NCI-H146 (cell line): ENCODE measurements at regions not wholly inside any gene's neighbourhood (a gene's known extent, or its start where the extent isn't known, plus 50 kb on each side); places are given as distances from the start of the nearest gene placed in this dataset.
A peak's percentile ranks its signal among the peaks of the same experiment; 100 is the strongest.
"Not testable (repeated sequence)": the region's sequence is repeated elsewhere in the genome, so short reads cannot be mapped to it uniquely, and the experiment has no call there.

Experiments
- DNase-seq: peaks from one replicate; lab custom pipeline; 2025; lab: John Stamatoyannopoulos, UW

GRCh38 chr3:5813521-5813920, 626.0 kb downstream of the EDEM1 start:
- DNase-seq: no peak

GRCh38 chr3:5822843-5823242, 635.3 kb downstream of the EDEM1 start:
- DNase-seq: no peak

- DNase-seq: no peak
Observed at GRCh38 chr3:5826467-5826866, 639.0 kb downstream of the EDEM1 start.

GRCh38 chr3:5828251-5828650, 640.7 kb downstream of the EDEM1 start:
- DNase-seq: no peak

- DNase-seq: no peak
Observed at GRCh38 chr3:5840056-5840455, 652.5 kb downstream of the EDEM1 start.

GRCh38 chr3:5841599-5841998, 654.1 kb downstream of the EDEM1 start:
- no peak for DNase-seq

- no peak for DNase-seq
Observed at GRCh38 chr3:5846261-5846660, 658.8 kb downstream of the EDEM1 start.

GRCh38 chr3:5861151-5861550, 673.6 kb downstream of the EDEM1 start:
- DNase-seq: no peak

- DNase-seq: no peak
Observed at GRCh38 chr3:5874931-5875341, 687.4 kb downstream of the EDEM1 start.

- no peak for DNase-seq
Observed at GRCh38 chr3:5888851-5889250, 701.3 kb downstream of the EDEM1 start.

GRCh38 chr3:5889374-5889773, 701.9 kb downstream of the EDEM1 start:
- DNase-seq: no peak

- DNase-seq: peak; percentile 22
Observed at GRCh38 chr3:5891711-5892110, 704.2 kb downstream of the EDEM1 start.

- DNase-seq: no peak
Observed at GRCh38 chr3:5898106-5898505, 710.6 kb downstream of the EDEM1 start.

- DNase-seq: no peak
Observed at GRCh38 chr3:5899014-5899761, 711.7 kb downstream of the EDEM1 start.

- DNase-seq: no peak
Observed at GRCh38 chr3:5917932-5918331, 730.4 kb downstream of the EDEM1 start.

GRCh38 chr3:5918626-5919025, 731.1 kb downstream of the EDEM1 start:
- peak; percentile 60 for DNase-seq

GRCh38 chr3:5929027-5929426, 741.5 kb downstream of the EDEM1 start:
- DNase-seq: no peak

GRCh38 chr3:5944061-5944460, 756.6 kb downstream of the EDEM1 start:
- not testable (repeated sequence) for DNase-seq

- no peak for DNase-seq
Observed at GRCh38 chr3:5948084-5948483, 760.6 kb downstream of the EDEM1 start.

- no peak for DNase-seq
Observed at GRCh38 chr3:5951026-5951425, 763.5 kb downstream of the EDEM1 start.

GRCh38 chr3:5972586-5972985, 785.1 kb downstream of the EDEM1 start:
- no peak for DNase-seq

GRCh38 chr3:5974630-5975322, 787.3 kb downstream of the EDEM1 start:
- no peak for DNase-seq

GRCh38 chr3:5977331-5977730, 789.8 kb downstream of the EDEM1 start:
- DNase-seq: no peak

- no peak for DNase-seq
Observed at GRCh38 chr3:5980475-5980874, 793.0 kb downstream of the EDEM1 start.
